Nephron (organoid): ENCODE measurements at regions not wholly inside any gene's neighbourhood (a gene's known extent, or its start where the extent isn't known, plus 50 kb on each side); places are given as distances from the start of the nearest gene placed in this dataset.
A peak's percentile ranks its signal among the peaks of the same experiment; 100 is the strongest.

Experiments used
- H3K27ac Mint-ChIP-seq, 3 experiments: 2 replicates each; pipeline ENCODE4 v1.8.0; 2020; ENCODE audit warnings: mixed read lengths in 3 of 3, mild to moderate bottlenecking in 2 of 3, moderate library complexity in 1 of 3
- H3K27me3 Mint-ChIP-seq: 2 replicates; pipeline ENCODE4 v1.8.0; 2021; ENCODE audit warnings: low read depth, mild to moderate bottlenecking, moderate library complexity, mixed read lengths
- H3K36me3 Mint-ChIP-seq: 2 replicates; pipeline ENCODE4 v1.8.0; 2020; ENCODE audit warnings: low read depth, mixed read lengths
- H3K4me1 Mint-ChIP-seq: 2 replicates; pipeline ENCODE4 v1.8.0; 2020; ENCODE audit warnings: mixed read lengths
- H3K4me3 Mint-ChIP-seq, 3 experiments: 2 replicates each; pipeline ENCODE4 v1.8.0; 2020; ENCODE audit warnings: mild to moderate bottlenecking in 3 of 3, mixed read lengths in 3 of 3, moderate library complexity in 2 of 3
- H3K9me3 Mint-ChIP-seq: 2 replicates; pipeline ENCODE4 v1.8.0; 2020; ENCODE audit warnings: mixed read lengths
- CTCF ChIP-seq, 3 experiments: fragments of 200-600 bp; sonication (generic); IDR thresholded peaks; one replicate each; pipeline ENCODE4 v1.5.0; 2021; ENCODE audit warnings: antibody characterized with exemption in 3 of 3; ENCODE audit not compliant: unreplicated experiment in 3 of 3

DNA sequence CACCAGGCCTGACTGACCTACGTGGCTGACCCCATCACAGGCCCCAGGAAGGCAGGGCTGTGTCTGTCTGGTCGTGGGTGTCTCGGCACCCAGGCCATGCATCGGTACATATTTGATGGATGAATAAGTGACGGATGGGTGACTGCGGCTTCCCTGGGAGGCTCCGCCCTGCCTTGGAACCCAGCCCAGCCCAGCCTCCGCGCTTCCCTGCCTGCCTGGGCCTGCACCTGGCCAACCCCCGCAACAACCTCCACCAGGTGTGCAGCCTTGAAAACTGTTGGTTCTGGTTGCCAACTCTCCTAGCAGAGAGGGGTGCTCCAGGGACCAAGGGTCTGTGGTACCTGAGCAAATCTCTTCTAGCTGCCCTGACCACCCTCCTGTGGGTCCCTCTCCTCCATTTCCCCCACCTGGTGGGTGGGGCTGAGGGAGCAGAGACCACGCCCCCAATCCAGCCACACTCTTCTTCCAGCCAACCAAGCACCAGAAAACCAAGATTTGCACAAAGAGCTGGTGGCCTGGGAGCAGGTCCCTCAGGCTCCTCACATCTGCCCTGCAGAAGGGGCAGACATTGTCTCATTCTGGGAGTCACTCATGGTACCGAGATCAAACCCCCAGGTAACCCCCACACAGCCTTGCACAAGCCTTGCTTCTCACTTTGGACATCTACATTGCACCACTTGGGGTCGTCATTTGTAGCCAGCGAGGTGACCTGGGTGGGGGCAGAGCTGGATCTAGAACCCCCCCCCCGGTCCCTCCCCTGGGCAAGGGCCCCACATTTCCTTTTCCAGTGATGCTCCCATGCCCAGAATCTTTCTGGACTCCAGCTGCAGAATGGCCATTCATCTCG is 100.6 kb upstream of the IER5L start:
- H3K36me3 Mint-ChIP-seq, result no peaks in the 10 kb centered on the region
- H3K4me1 Mint-ChIP-seq, result peaks cover 19% of the 10 kb centered on the region
- H3K27me3 Mint-ChIP-seq, result peaks cover 27% of the 10 kb centered on the region
- no peak for TF ChIP-seq CTCF (IDR thresholded peaks at IDR 0.05; ENCODE audit: unreplicated experiment in 3 of 3)
- H3K4me3 Mint-ChIP-seq, result no peak overlapping the region
- H3K27ac Mint-ChIP-seq, result peak overlapping the region; percentile 42 to 60 (median 53)
- H3K9me3 Mint-ChIP-seq, result no peaks in the 10 kb centered on the region

DNA sequence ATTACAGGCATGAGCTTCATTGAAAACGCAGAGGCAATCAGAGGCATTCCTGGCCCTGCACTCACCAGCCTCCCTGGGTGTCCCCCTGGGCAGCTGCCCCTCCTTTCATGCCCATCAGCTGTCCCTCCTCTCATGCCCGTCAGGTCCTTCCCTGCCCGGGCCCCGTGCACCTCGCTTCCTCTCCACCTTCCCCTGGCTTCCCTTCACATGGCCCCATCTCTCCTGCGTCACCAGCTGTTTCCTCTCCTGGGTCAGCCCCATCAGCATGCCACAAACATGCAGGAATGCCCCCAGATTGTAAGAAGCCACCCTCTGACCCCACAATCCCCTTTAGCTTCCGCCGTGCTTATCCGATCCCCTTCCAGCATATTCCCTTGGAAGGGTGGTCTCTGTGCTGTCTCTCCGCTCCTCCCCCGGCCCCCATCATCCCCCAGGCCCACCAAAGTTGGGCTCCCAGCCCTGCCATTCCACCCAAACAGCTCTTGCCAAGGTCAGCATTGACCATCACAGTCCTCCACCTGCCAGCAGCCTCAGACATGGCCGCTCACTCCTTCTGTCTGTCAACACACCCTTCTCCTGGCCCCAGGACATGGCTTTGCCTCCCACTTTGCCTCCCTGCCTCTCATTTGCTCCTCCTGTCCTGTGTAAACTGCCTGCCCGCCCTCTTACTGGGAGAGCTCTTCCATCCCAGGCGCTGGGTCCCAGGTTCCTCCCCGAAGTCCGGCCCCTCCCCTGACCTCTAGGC is 98.6 kb upstream of the IER5L start:
- Mint-ChIP-seq H3K4me1 (peaks cover 15% of the 10 kb centered on the region), H3K9me3 (no peaks in the 10 kb centered on the region), H3K27me3 (peaks cover 29% of the 10 kb centered on the region), H3K36me3 (no peaks in the 10 kb centered on the region), H3K4me3 (peak overlapping the region in 2 of 3 experiments; percentile 9 to 14), H3K27ac (peak overlapping the region; percentile 60 to 93 (median 84))
- TF ChIP-seq CTCF (IDR thresholded peaks at IDR 0.05; ENCODE audit: unreplicated experiment in 3 of 3), result no peak

DNA sequence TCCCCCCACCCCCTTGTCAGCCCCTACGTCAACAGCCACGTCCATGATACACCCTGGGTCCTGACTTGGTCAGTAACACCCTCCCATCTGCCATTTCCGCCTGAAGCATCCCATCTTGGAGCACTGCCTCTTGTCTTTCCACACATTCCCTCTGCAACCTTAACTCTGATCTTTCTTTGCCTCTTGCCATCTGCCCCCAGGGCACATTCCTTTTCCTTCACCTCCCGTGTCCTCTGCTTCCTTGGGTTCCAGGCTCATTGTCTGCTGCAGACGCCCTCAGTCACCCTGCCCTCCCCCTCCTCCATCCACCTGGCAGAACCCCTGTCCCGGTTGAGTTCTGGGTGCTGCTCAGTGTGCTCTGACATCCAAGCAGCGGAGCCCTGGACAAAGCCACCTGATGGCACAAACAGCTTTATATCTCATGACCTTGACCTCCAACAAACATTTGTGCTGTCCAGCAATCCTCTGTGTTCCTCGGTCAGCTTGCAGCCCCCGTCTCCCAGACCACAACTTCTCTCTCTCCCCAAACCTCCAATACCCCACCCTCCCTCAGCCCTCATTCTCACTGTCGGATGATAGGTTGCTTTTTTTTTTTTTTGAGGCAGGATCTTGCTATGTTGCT is 97.7 kb upstream of the IER5L start:
- Mint-ChIP-seq H3K27ac (peak overlapping the region in 2 of 3 experiments; percentile 7 to 60), H3K27me3 (peaks cover 34% of the 10 kb centered on the region), H3K9me3 (no peaks in the 10 kb centered on the region), H3K4me3 (no peak overlapping the region), H3K36me3 (no peaks in the 10 kb centered on the region), H3K4me1 (peaks cover 22% of the 10 kb centered on the region)
- no peak for TF ChIP-seq CTCF (IDR thresholded peaks at IDR 0.05; ENCODE audit: unreplicated experiment in 3 of 3)

- TF ChIP-seq CTCF (IDR thresholded peaks at IDR 0.05; ENCODE audit: unreplicated experiment in 3 of 3), result no peak
These were observed 96.1 kb upstream of the IER5L start for GRCh38 chr9:129273941-129274684.

GRCh38 chr9:129273136-129273895 is 95.3 kb upstream of the IER5L start:
- no peak for TF ChIP-seq CTCF (IDR thresholded peaks at IDR 0.05; ENCODE audit: unreplicated experiment in 3 of 3)
- peaks cover 27% of the 10 kb centered on the region for H3K4me1 Mint-ChIP-seq
- H3K27ac Mint-ChIP-seq, result no peak overlapping the region
- no peaks in the 10 kb centered on the region for H3K36me3 Mint-ChIP-seq
- H3K4me3 Mint-ChIP-seq, result no peak overlapping the region
- peaks cover 29% of the 10 kb centered on the region for H3K27me3 Mint-ChIP-seq
- H3K9me3 Mint-ChIP-seq, result no peaks in the 10 kb centered on the region

More at GRCh38 chr9:129273941-129274684, 96.1 kb upstream of the IER5L start:
- Mint-ChIP-seq H3K27ac (no peak overlapping the region), H3K4me3 (no peak overlapping the region), H3K27me3 (peaks cover 34% of the 10 kb centered on the region), H3K9me3 (no peaks in the 10 kb centered on the region), H3K4me1 (peaks cover 22% of the 10 kb centered on the region), H3K36me3 (no peaks in the 10 kb centered on the region)
